Embryonic facial prominence (tissue), 1 donor: ENCODE measurements at regions not wholly inside any gene's neighbourhood (a gene's known extent, or its start where the extent isn't known, plus 50 kb on each side); places are given as distances from the start of the nearest gene placed in this dataset.
"Not testable (repeated sequence)": the region's sequence is repeated elsewhere in the genome, so short reads cannot be mapped to it uniquely, and the experiment has no call there.

Source experiments
- DNase-seq: peaks from one replicate; pipeline ENCODE4 v3.0.0-alpha.2; 2016; ENCODE audit errors: extremely low spot score

GRCh38 chr12:131312793-131313545 lies 359.3 kb downstream of the ADGRD1 start:
- no peak for DNase-seq

GRCh38 chr12:131313635-131314034 lies 359.9 kb downstream of the ADGRD1 start:
- DNase-seq, result no peak

GRCh38 chr12:131314524-131315090 lies 360.9 kb downstream of the ADGRD1 start:
- DNase-seq, result no peak

- no peak for DNase-seq
Observed at GRCh38 chr12:131315601-131316000, 361.9 kb downstream of the ADGRD1 start.

- DNase-seq, result no peak
Observed at GRCh38 chr12:131316388-131316787, 362.7 kb downstream of the ADGRD1 start.

DNA sequence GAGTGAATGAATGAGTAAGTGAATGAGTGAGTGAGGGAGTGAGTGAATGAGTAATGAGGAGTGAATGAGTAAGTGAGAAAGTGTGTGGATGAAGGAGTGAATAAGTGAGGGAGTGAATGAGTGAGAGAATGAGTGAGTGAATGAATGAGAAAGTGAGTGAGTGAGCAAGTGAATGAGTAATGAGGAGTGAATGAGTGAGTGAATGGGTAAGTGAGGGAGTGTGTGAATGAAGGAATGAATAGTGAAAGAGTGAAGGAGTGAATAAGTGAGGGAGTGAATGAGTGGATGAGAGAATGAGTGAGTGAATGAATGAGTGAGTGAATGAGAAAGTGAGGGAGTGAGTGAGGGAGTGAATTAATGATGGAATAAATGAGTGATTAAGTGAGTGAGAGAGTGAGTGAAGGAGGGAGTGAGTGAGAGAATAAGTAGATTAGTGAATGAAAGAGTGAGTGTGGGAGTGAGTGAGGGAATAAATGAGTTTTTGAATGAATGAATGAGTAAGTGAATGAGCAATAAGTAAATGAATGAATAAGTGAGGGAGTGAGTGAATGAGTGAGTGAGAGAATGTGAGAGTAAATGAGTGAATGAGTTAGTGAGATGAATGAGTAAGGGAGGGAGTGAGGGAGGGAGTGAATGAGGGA lies 364.5 kb downstream of the ADGRD1 start:
- DNase-seq, result no peak

DNA sequence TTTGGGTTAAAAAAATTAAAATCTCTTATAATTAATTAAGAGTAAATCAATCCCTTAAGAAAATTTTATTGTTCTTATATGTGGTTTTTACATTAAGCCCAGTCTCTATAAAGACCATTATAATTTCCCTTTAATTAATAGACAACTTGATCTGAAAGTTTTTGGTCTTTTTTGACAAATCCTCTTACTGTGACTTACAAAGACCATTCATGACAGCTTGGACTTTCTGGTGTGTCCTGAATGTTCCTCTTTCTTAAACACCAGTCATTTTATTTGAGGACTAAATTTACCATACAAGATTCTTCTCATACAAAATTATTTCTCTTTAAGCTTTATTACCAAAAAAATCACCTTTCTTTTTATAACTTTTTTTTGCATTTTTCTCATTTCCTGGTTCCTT lies 368.3 kb downstream of the ADGRD1 start:
- DNase-seq, result no peak

GRCh38 chr12:131322460-131322859 lies 368.8 kb downstream of the ADGRD1 start:
- DNase-seq, result not testable (repeated sequence)

DNA sequence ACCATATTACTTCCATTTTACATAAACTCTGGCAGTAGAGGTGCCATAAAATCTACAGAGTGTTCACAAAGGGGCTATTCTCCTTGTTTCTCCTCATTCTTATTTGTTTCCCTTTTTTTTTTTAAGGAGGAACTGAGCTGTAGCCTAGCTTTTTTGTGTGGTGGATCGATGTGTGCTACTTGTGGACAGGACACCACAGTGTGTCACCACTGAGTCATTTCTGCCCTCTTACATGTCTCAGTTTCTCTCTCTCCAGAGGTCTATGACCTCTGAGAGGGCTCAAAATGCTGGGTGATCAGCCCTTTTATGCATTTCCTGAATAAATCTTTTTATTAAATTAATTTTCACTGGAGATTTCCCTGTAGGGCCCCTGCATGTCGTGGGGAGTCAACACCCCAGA lies 370.2 kb downstream of the ADGRD1 start:
- DNase-seq, result no peak

DNA sequence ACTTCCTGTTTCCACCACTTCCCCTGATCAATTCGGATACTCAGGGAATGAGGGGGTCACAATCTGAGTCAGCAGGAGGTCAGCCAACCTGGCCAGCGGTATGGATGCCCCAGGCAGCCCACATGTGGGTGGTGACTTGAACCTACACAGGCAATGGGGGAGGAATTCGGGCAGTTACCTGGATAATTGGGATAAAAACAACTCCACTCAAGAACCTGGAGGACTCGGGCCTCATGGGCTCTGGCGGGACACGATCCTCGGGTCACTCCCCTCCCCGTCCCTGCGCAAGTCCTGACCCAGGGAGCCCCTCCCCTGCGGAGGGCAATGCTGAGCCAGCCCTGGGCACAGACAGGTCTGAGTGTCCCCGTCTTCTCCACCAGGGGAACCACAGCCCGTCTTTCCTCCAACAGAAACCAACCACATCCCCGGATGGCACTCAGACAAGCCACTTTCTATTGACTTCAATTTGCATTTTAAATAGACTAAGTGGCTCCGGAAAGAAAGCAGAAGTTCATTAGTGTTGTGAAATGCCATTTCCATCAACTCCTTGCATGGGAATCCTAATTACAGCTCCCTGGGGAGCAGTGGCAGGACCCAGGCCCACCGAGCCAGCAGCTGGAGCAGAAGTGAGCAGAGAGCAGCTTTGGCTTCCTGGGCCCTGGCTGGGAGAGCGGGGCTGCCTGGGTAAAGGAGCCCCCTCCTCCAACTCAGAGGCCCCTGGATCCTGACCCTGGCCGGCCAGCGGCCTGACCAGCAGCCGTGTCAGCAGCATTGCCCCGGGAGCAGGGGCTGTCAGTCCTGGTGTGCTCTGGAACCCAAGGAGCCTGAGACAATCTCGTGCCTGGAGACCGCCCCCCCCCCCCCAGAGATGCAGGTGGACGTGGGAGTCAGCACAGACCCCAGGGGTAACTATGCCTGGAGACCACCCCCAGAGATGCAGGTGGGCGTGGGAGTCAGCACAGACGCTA lies 374.1 kb downstream of the ADGRD1 start:
- no peak for DNase-seq

DNA sequence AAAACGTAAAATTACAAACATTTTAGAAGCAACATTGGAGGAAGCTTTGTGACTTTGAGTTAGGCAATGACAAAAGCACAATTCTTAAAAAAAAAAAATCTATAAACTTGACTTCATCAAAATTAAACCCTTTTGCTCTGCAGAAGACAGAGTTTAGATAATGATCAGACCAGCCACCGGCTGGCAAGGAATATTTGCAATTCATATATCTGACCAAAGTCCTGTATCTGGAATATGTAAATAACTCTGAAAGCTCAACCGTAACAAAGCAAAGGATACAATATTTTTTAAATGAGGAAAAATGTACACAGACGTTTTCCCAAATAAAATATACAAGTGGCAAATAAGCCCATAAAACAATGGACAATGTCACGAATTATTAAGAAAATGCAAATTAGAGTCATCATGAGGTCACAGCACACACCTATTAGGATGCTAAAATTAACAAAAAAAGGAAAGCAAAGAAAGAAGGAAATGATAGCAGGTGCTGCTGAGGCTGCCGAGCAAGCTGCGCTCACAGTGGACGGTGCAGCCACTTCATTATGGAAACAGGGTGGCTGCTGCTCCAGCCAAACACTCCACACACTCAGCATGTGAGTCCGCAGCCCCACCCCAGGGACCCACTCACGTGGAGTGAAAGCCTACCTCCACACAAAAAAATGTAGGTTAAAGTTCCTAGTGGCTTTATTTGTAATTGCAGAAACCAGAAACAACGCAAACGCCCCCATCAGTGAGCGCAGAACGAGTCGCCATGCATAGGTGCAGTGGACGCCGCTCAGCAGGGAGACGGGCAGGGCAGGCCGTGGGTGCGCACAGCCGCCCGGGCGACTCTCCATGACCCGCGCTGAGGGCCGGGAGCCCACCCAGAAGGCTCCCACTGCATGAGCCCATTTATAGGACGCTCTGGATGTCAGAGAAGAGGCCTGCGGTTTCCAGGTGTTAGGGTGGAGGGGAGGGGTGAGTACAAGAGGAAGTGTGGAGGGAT lies 375.4 kb downstream of the ADGRD1 start:
- not testable (repeated sequence) for DNase-seq

- DNase-seq, result no peak
Observed at GRCh38 chr12:131330106-131330815, 376.6 kb downstream of the ADGRD1 start.

GRCh38 chr12:131331148-131331750 lies 377.5 kb downstream of the ADGRD1 start:
- no peak for DNase-seq

GRCh38 chr12:131332224-131332623 lies 378.5 kb downstream of the ADGRD1 start:
- DNase-seq, result no peak

GRCh38 chr12:131333136-131333535 lies 377.8 kb upstream of the SFSWAP start:
- DNase-seq, result no peak

GRCh38 chr12:131333621-131334440 lies 377.1 kb upstream of the SFSWAP start:
- no peak for DNase-seq

DNA sequence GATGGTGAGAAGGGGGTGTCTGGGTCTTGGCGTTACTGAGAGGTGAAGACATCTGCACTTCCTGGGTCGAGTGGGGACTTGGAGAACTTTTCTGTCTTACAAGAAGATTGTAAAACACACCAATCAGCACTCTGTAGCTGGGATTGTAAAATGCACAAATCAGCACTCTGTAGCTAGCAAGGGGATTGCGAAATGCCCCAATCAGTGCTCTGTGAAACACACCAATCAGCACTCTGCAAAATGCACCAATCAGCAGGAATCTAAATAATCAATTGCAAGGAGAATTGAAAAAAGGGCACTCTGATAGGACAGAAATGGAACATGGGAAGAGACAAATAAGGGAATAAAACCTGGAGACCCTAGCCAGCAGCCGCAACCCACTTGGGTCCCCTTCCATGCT lies 376.1 kb upstream of the SFSWAP start:
- DNase-seq, result no peak

DNA sequence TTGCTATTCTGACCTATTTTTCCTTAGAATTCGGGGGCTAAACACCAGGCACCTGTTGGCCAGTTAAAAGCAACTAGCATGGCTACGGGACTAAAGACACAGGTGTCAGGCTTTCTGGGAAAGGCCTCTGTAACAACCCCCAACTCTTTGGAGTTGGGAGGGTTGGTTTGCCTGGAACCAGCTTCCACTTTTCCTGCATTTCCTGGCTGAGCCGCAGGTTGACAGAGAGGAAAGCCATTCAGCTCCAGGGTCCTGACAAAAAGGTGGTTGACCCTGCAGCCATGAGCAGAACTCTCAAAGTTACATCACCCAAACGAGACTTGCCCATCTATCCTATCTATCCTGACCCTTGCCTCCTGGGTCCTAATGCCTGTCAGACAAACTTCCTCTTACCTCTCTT lies 375.4 kb upstream of the SFSWAP start:
- DNase-seq, result no peak

GRCh38 chr12:131337861-131338260 lies 373.0 kb upstream of the SFSWAP start:
- not testable (repeated sequence) for DNase-seq
